DND-41 (cell line): ENCODE measurements at regions not wholly inside any gene's neighbourhood (a gene's known extent, or its start where the extent isn't known, plus 50 kb on each side); places are given as distances from the start of the nearest gene placed in this dataset.

ENCODE experiments used
- CTCF ChIP-seq: IDR thresholded peaks from 2 replicates; pipeline ENCODE4 v1.5.1; 2012; ENCODE audit warnings: borderline replicate concordance, low read length, moderate library complexity, mild to moderate bottlenecking; ENCODE audit not compliant: poor library complexity, severe bottlenecking; ENCODE audit errors: extremely low read depth
- EZH2 ChIP-seq: IDR thresholded peaks from 3 replicates; pipeline ENCODE4 v1.6.1; 2012; ENCODE audit warnings: borderline replicate concordance, low read depth, mild to moderate bottlenecking, moderate library complexity, low read length, inconsistent platforms; ENCODE audit not compliant: severe bottlenecking

GRCh38 chrX:3440981-3441380 lies 94.5 kb upstream of the MXRA5 start:
- TF ChIP-seq CTCF (no peak), EZH2 (no peak)
